ENCODE measurements at regions not wholly inside any gene's neighbourhood (a gene's known extent, or its start where the extent isn't known, plus 50 kb on each side); places are given as distances from the start of the nearest gene placed in this dataset.

DNA sequence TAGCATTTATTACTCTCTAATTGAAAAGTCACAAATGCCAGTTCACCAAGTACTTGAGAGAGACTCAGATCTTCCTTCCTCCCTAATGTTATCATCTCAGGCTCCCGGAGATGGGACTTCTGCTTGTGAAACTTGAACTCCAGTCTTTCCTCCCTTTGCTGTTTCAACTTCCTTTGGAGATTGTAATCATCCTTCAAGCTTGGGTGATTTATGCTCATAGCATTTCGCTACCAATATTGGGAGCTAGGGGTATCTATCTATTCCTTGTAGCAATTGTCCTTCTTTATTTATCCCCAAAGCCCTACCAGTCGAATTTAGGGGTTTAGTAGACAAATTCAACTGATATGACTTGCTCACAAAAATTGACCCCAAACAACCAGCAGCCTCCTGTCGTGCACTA, 117.9 kb upstream of the STARD3NL start:
- ChIA-PET CTCF (no interaction called here), POLR2A (no interaction called here)
- TF ChIP-seq, protein P1, sequence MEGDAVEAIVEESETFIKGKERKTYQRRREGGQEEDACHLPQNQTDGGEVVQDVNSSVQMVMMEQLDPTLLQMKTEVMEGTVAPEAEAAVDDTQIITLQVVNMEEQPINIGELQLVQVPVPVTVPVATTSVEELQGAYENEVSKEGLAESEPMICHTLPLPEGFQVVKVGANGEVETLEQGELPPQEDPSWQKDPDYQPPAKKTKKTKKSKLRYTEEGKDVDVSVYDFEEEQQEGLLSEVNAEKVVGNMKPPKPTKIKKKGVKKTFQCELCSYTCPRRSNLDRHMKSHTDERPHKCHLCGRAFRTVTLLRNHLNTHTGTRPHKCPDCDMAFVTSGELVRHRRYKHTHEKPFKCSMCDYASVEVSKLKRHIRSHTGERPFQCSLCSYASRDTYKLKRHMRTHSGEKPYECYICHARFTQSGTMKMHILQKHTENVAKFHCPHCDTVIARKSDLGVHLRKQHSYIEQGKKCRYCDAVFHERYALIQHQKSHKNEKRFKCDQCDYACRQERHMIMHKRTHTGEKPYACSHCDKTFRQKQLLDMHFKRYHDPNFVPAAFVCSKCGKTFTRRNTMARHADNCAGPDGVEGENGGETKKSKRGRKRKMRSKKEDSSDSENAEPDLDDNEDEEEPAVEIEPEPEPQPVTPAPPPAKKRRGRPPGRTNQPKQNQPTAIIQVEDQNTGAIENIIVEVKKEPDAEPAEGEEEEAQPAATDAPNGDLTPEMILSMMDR (IDR thresholded peaks at IDR 0.05; ENCODE audit: insufficient read depth in 1 of 2, low read depth in 1 of 2, low read length in 1 of 2, severe bottlenecking in 1 of 2, unreplicated experiment in 1 of 2) = no peak
- intact Hi-C loops (cut with micrococcal nuclease; ENCODE audit: unreplicated experiment) = no loop called here
- no peak overlapping the region for H3K4me3 ChIP-seq (ENCODE audit: low read depth, low read length)
- Mint-ChIP-seq H3K36me3 (ENCODE audit: insufficient read depth, unreplicated experiment) (no peaks in the 10 kb centered on the region), H3K4me3 (ENCODE audit: unreplicated experiment) (no peak overlapping the region), H3K4me1 (ENCODE audit: low read depth, unreplicated experiment) (no peaks in the 10 kb centered on the region), H3K27me3 (ENCODE audit: insufficient read depth, unreplicated experiment) (peaks cover 5% of the 10 kb centered on the region), H3K27ac (ENCODE audit: unreplicated experiment) (no peak overlapping the region), H3K9me3 (ENCODE audit: unreplicated experiment) (no peaks in the 10 kb centered on the region)
- no peak for DNase-seq
- no peaks in the 10 kb centered on the region for H3K27me3 ChIP-seq (replicated peaks; ENCODE audit: control insufficient read depth, insufficient read depth, low read length)
- no peaks in the 10 kb centered on the region for H3K4me1 ChIP-seq
- no TSS peak for BruUV-seq (replicated peaks)
- H3K36me3 ChIP-seq (ENCODE audit: control insufficient read depth, insufficient read depth, low read length) = no peaks in the 10 kb centered on the region
- no peaks in the 10 kb centered on the region for H3K9me3 ChIP-seq

DNA sequence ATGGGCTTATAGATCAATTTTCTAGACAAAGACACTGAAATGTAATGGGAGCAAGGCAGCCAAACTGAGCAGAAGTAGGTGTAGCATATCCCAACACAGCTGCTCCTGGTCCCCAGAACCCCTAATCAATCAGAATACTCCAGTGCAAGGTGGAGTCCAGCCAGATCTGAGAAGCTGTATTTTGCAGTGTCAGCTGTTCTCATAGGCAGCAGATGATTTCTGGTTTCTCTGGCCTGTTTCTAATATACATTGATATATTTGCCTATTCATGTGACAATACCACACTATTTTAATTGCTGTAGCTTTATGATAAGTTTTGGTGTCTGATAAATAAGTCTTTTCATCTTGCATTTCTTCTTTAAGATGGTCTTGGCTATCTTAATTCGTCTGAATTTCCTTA, 117.4 kb upstream of the STARD3NL start:
- H3K4me1 ChIP-seq = no peaks in the 10 kb centered on the region
- CTCF ChIA-PET = no interaction called here
- DNase-seq = no peak
- H3K9me3 ChIP-seq = no peaks in the 10 kb centered on the region
- no peak overlapping the region for H3K4me3 ChIP-seq (ENCODE audit: low read depth, low read length)
- H3K9me3 Mint-ChIP-seq (ENCODE audit: unreplicated experiment) = no peaks in the 10 kb centered on the region
- H3K36me3 ChIP-seq (ENCODE audit: control insufficient read depth, insufficient read depth, low read length) = no peaks in the 10 kb centered on the region
- peaks cover 5% of the 10 kb centered on the region for H3K27me3 Mint-ChIP-seq (ENCODE audit: insufficient read depth, unreplicated experiment)
- H3K27me3 ChIP-seq (replicated peaks; ENCODE audit: control insufficient read depth, insufficient read depth, low read length) = no peaks in the 10 kb centered on the region
- no peak overlapping the region for H3K27ac Mint-ChIP-seq (ENCODE audit: unreplicated experiment)
- H3K4me1 Mint-ChIP-seq (ENCODE audit: low read depth, unreplicated experiment) = no peaks in the 10 kb centered on the region
- POLR2A ChIA-PET = no interaction called here
- no TSS peak for BruUV-seq (replicated peaks)
- H3K36me3 Mint-ChIP-seq (ENCODE audit: insufficient read depth, unreplicated experiment) = no peaks in the 10 kb centered on the region
- H3K4me3 Mint-ChIP-seq (ENCODE audit: unreplicated experiment) = no peak overlapping the region
- TF ChIP-seq, protein P1 (IDR thresholded peaks at IDR 0.05; ENCODE audit: insufficient read depth in 1 of 2, low read depth in 1 of 2, low read length in 1 of 2, severe bottlenecking in 1 of 2, unreplicated experiment in 1 of 2) = no peak
- intact Hi-C loops (cut with micrococcal nuclease; ENCODE audit: unreplicated experiment) = no loop called here

DNA sequence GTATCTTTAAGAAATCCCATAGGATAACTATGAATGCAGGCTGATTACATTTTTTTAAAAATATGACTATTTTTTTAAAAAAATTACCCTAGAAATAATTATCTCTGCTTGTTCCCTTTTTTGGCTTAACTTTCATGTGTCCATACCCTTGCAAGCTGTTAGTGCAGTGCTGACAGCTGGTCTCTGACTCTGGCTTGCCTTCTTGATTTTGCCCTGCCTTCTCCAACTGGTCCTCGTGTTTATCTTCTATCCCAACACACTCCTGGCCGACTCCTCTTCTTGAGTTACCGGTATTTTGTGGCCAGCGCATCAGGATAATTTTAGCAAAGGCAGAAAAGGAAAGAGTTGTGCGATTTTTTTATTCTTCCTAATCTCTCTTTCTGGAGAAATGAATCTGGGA, 111.7 kb upstream of the STARD3NL start:
- no peak for DNase-seq
- no peak overlapping the region for H3K4me3 Mint-ChIP-seq (ENCODE audit: unreplicated experiment)

More for the DNA sequence above, 111.7 kb upstream of the STARD3NL start:
- Histone ChIP-seq H3K4me3 (ENCODE audit: low read depth, low read length) (no peak overlapping the region), H3K36me3 (ENCODE audit: control insufficient read depth, insufficient read depth, low read length) (no peaks in the 10 kb centered on the region), H3K4me1 (no peaks in the 10 kb centered on the region), H3K9me3 (no peaks in the 10 kb centered on the region), H3K27me3 (replicated peaks; ENCODE audit: control insufficient read depth, insufficient read depth, low read length) (no peaks in the 10 kb centered on the region)
- H3K36me3 Mint-ChIP-seq (ENCODE audit: insufficient read depth, unreplicated experiment) = no peaks in the 10 kb centered on the region
- intact Hi-C loops (cut with micrococcal nuclease; ENCODE audit: unreplicated experiment) = no loop called here
- H3K4me1 Mint-ChIP-seq (ENCODE audit: low read depth, unreplicated experiment) = no peaks in the 10 kb centered on the region
- TF ChIP-seq, protein P1 (IDR thresholded peaks at IDR 0.05; ENCODE audit: insufficient read depth in 1 of 2, low read depth in 1 of 2, low read length in 1 of 2, severe bottlenecking in 1 of 2, unreplicated experiment in 1 of 2) = no peak
- no TSS peak for BruUV-seq (replicated peaks)
- H3K27me3 Mint-ChIP-seq (ENCODE audit: insufficient read depth, unreplicated experiment) = peaks cover 12% of the 10 kb centered on the region
- CTCF ChIA-PET = no interaction called here
- POLR2A ChIA-PET = no interaction called here
- H3K9me3 Mint-ChIP-seq (ENCODE audit: unreplicated experiment) = no peaks in the 10 kb centered on the region
- H3K27ac Mint-ChIP-seq (ENCODE audit: unreplicated experiment) = no peak overlapping the region

All from Caco-2 (cell line).